ENCODE measurements at regions not wholly inside any gene's neighbourhood (a gene's known extent, or its start where the extent isn't known, plus 50 kb on each side); places are given as distances from the start of the nearest gene placed in this dataset.
"Not testable (repeated sequence)": the region's sequence is repeated elsewhere in the genome, so short reads cannot be mapped to it uniquely, and the experiment has no call there.

DNA sequence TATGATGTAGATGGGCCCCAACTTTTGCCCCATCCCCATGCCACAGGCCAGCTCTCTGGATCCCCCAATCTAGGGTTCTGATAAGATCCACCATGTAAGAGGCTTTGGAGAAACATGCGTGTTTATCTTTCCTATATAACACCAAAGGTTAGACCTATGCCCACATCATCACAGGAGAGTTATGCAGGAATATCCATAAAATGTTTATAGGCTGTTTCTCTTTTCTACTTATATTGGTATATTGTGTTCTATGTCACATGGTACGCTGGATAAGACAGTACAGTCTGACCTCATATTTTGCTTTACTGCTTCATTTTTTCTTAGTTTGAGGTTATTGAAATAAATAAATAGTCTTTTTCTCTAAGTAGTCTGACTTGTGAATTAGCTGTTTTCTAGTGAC, 1013.9 kb upstream of the GYPC start:
- no peak for DNase-seq

DNA sequence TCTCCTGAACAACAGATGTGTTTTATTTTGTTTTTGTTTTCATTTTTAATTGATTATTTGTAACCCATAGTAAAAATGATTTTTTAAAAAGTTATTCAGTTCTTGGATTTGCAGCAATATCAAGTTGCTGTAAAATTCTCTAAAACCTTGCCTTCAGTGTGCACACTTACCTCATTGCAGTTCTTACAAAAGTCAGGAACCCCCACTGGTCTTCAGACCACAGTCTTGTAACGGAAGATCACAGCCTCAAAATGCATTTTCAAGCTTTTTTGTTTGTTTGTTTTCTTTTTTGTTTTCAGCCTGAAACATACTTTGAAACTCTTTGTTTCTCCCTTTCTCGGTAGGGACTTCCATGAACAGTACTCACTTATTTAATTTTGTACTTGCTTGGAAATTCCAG, 1012.8 kb upstream of the GYPC start:
- DNase-seq: no peak

DNA sequence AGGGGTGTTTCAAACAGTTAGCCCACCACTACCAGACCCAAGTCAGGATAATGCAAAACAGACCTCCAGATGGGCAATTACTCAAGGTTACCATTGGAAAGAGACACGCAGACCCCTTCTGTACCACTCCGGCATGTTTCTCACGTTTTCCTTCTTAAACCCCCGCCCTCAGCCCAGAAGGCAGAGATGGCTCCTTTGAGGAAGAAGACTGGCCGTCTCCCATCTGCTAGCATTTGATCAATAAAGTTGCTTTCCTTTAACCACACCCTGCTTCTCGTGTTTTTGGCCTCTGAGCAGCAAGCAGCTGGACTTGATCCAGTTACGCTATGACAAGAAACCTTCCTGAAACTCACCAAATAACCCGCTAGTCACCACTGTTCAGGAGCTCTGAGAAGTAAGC, 1012.4 kb upstream of the GYPC start:
- DNase-seq: no peak

DNA sequence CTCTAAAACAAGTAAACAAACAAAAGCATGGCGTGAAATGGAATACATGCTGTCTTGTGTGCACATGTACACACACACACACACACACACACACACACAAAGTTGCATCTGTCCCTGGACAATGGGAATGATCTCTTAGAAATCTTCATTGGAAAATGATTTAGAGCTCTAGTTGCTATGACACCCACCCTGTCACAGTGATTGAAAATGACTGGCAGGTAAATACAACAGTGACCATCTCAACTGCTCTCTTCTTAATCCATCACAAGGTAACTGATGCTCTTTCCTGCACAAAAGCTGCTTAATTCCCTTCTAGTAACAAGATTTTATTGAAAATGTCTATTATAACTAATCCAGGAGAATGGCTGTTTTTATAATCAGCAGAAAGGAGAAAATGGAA, 1011.7 kb upstream of the GYPC start:
- no peak for DNase-seq

- no peak for DNase-seq
Measured at GRCh38 chr2:125652280-125652679, 1003.7 kb upstream of the GYPC start.

DNA sequence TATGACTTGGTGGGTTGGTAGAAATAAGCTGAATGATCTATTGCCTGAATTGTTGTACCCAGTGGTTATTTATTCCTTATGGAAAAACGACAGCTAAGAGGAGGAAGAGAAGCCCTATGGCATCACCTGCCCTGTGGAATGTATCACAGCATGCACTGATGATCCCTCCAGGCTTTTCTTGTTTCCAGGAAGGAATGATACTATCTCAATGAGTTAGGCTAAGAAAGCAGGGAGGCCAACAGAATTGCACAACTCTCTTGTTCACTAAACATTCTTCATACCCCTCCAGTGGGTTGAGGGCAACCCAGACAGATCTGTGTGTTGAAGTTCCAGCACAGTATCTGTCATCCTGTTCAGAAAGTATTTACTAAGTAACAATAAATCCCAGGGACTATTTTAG, 1001.7 kb upstream of the GYPC start:
- DNase-seq: no peak

DNA sequence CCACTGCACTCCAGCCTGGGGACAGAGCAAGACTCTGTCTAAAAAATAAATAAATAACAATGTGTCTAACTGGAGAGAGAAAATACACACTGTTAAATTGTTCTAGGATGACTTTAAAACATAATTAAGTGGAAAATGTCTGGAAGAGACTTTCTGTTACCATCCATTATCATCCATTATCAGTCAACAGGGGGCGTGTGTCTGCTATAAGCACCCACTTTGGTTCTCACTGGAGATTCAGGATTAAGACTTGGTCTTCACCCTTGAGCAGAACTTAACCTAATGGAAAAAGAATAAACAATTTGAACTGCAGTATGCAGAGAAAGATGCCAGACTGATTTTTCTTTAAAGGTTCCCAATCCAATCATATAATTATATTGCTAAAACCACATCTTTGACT, 999.8 kb upstream of the GYPC start:
- DNase-seq: no peak

GRCh38 chr2:125658583-125658982, 997.4 kb upstream of the GYPC start:
- DNase-seq: no peak

GRCh38 chr2:125660369-125660768, 995.6 kb upstream of the GYPC start:
- DNase-seq: not testable (repeated sequence)

DNA sequence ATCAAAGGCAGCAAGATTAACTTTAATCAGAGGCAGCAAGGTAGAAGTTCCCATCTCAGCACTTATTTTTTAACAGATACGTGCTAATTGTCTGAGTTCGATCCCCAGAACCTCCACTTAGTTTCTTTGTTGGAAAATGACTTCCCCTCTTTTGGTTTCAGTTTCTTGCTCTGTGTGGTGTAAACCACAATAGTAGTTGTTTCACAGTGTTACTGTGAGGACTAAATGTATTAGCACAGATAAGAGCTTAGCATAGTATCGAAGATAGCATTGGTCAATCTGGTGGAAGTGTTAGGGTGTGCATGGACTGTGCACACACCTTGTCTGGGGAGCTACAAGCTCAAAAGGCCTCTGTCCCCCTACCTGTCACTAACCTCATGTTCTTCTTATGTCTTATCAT, 988.3 kb upstream of the GYPC start:
- no peak for DNase-seq

- DNase-seq: peak; percentile 4
Measured at GRCh38 chr2:125679903-125680302, 976.1 kb upstream of the GYPC start.

GRCh38 chr2:125680809-125681208, 975.1 kb upstream of the GYPC start:
- no peak for DNase-seq

GRCh38 chr2:125681576-125681975, 974.4 kb upstream of the GYPC start:
- DNase-seq: no peak

DNA sequence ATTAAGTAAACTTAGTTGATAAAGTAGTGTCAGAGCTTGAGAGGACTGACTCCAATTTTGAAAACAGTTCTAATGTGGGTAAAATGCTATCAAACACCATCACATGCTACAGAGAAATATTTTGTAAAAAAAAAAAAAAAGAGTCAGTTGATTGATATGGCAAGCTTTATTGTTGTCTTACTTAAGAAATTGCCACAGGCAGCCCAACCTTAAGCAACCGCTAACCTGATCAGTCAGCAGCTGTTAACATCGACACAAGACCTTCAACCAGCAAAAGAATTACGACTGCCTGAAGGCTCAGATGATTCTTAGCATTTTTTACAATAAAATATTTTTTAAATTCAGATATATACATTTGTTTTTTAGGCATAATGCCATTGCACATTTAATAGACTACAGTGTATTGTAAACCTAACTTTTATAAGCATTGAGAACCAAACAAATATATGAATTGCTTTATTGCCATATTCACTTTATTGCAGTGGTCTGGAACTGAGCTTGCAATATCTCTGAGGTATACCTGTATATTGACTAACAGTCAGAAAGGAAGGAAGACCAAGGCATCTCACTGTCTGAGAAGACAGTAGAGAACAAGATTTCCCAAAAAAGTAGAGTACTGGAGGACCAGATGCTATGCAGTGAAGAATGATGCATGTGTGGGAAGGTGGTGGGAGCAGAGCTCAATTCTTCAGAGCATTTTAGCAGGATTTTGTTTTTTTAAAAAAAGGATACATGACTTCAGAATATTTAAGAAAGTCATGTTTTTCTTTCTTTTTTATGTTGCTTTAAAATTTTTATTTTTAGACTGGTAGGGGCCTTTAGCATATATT, 973.8 kb upstream of the GYPC start:
- no peak for DNase-seq

- DNase-seq: no peak
Measured at GRCh38 chr2:125684256-125684655, 971.7 kb upstream of the GYPC start.

DNA sequence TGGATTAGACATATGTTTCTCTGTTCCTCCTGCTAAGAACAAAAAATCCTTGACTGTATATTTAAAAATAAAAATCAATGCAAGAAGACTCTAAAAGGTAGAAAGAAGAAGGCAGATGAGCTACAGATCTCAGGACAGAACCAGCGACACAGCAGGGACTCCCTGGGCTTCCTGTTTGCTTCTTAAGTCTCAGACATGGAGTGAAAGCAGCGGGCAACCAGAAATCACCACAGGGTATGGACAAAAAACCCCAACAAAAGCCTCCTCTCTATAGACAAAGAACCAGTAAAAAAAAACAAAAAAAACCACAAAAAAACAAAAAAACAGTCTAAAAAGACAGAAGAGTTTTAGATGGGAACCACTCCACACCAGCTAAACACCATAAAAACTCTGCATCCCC, 971.0 kb upstream of the GYPC start:
- DNase-seq: no peak

DNA sequence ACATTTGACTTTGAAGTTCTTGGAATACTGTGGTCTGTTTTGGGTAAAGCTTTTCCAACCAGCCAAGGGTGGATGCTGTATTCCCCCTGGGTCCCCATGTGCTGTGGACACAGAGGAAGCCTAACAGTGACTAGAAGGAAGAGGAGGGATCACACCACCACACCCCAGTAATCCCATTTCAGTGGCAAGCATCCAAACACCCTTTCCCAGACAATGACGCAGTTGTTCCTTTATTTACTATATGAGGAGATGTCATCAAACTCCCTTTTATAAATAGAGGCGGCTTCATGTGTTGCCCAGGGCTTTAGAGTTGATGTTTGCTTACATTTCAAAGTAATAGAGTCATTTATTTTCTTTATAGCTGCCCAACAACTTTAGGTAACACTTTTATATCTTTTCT, 959.4 kb upstream of the GYPC start:
- DNase-seq: no peak

- DNase-seq: no peak
Measured at GRCh38 chr2:125698280-125698679, 957.7 kb upstream of the GYPC start.

- no peak for DNase-seq
Measured at GRCh38 chr2:125701070-125701469, 954.9 kb upstream of the GYPC start.

GRCh38 chr2:125707611-125708010, 948.3 kb upstream of the GYPC start:
- no peak for DNase-seq

DNA sequence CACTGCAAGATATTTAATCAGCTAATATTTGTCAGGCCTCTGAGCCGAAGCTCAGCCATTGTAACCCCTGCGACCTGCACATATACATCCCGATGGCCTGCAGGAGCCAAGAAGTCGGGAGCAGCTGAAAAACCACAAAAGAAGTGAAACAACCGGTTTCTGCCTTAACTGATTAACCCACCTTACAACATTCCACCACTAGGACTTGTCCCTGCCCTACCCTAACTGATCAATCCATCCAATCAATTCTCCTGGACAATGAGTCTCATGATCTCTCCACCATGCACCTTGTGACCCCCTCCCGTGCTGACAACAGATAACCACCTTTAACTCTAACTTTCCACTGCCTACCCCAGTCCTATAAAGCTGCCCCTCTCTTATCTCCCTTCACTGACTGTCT, 945.4 kb upstream of the GYPC start:
- no peak for DNase-seq

DNA sequence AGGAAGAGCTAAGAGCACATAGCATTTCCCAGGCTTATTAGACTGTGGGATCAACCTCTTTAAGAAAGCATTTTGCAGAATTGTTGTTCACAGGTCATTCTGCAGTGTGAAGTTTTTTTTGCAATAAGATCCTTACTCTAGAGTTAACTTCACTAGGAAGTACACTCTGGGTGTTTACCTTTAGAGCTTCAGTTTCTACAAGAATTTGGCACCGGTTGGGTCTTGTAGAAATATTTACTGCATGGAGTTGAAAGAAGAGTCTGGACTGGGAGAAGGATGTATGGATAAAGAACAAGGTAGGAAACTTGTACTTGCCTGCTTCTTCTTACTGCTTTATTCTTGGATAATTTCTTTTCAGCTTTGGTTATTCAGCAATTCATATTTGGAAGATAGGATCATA, 944.9 kb upstream of the GYPC start:
- no peak for DNase-seq

GRCh38 chr2:125713533-125713932, 942.4 kb upstream of the GYPC start:
- DNase-seq: no peak

GRCh38 chr2:125721072-125721721, 934.8 kb upstream of the GYPC start:
- no peak for DNase-seq

DNA sequence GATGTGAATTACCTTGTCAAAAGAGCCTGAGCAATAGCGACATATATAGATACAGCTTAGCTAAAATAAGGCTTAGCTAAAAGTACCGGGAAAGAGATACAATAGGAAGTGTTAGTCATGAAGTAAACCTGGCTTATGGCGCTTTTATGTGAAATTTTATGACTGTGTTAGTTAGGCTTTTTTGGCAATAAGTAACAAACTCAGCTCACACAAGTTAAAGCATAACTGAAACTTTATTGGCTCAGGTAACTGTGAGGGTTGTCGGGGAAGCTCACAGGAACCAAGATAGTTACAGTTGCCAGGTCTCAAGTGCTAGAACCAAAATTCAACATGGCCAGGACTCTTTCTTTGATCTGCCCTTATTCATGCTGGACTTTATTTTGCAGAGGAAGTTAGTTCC, 925.0 kb upstream of the GYPC start:
- DNase-seq: no peak

Measured in NCI-H2171 treated with DMSO at 0.1 percent for 48 hours (cell line).